Fibroblast of pulmonary artery (primary cell): ENCODE measurements at regions not wholly inside any gene's neighbourhood (a gene's known extent, or its start where the extent isn't known, plus 50 kb on each side); places are given as distances from the start of the nearest gene placed in this dataset.

Experiments used
- DNase-seq: peaks from one replicate; pipeline ENCODE4 v3.0.0-alpha.2; 2010; ENCODE audit warnings: low read depth
- H3K4me3 ChIP-seq: replicated peaks from 2 replicates; pipeline ENCODE4 v1.5.1; 2011; ENCODE audit warnings: low read depth, mild to moderate bottlenecking, control low read depth, low read length, moderate library complexity
- CTCF ChIP-seq: IDR thresholded peaks from 2 replicates; pipeline ENCODE4 v1.5.1; 2011; ENCODE audit warnings: mild to moderate bottlenecking, control low read depth, low read length, inconsistent platforms; ENCODE audit errors: missing control alignments

- TF ChIP-seq CTCF: no peak
- H3K4me3 ChIP-seq: no peak overlapping the region
- no peak for DNase-seq
Observed at GRCh38 chr12:19895246-19896020, 456.1 kb downstream of the AEBP2 start.

GRCh38 chr12:19896041-19896440, 456.7 kb downstream of the AEBP2 start:
- DNase-seq: no peak
- no peak for TF ChIP-seq CTCF
- H3K4me3 ChIP-seq: no peak overlapping the region

- H3K4me3 ChIP-seq: no peak overlapping the region
- no peak for DNase-seq
- TF ChIP-seq CTCF: no peak
Observed at GRCh38 chr12:19896534-19896933, 457.2 kb downstream of the AEBP2 start.

GRCh38 chr12:19897900-19898408, 458.7 kb downstream of the AEBP2 start:
- DNase-seq: no peak
- no peak for TF ChIP-seq CTCF
- no peak overlapping the region for H3K4me3 ChIP-seq

- no peak for TF ChIP-seq CTCF
- no peak for DNase-seq
- no peak overlapping the region for H3K4me3 ChIP-seq
Observed at GRCh38 chr12:19901841-19902240, 462.5 kb downstream of the AEBP2 start.

GRCh38 chr12:19904819-19905218, 463.5 kb upstream of the PDE3A start:
- no peak for TF ChIP-seq CTCF
- no peak for DNase-seq
- H3K4me3 ChIP-seq: no peak overlapping the region

GRCh38 chr12:19908830-19909229, 459.5 kb upstream of the PDE3A start:
- no peak for TF ChIP-seq CTCF
- no peak overlapping the region for H3K4me3 ChIP-seq
- DNase-seq: no peak
